NCI-H187 treated with DMSO at 0.1 percent for 48 hours (cell line): ENCODE measurements at regions not wholly inside any gene's neighbourhood (a gene's known extent, or its start where the extent isn't known, plus 50 kb on each side); places are given as distances from the start of the nearest gene placed in this dataset.
A peak's percentile ranks its signal among the peaks of the same experiment; 100 is the strongest.

ENCODE experiments used
- DNase-seq: peaks from one replicate; lab custom pipeline; 2025; lab: John Stamatoyannopoulos, UW

DNA sequence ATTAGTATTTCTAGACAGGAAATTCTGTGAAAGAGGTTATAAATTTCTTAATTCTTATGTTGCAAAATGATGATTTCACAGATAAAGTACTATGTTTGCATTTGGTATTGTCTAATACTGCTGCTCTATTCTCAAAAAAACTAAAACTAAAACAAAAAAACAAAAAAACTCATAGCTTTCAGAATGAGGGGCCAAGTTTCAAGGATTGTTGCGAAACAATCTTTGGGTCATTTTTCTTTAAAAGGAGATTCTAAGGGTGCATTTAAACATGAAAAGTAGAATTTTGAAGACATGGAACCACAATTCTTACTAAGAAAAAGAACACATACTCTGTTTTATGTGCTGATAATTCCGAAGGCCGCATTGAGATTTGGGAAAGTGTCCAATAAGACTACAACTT, 645.1 kb downstream of the ADGRL2 start:
- DNase-seq = no peak

DNA sequence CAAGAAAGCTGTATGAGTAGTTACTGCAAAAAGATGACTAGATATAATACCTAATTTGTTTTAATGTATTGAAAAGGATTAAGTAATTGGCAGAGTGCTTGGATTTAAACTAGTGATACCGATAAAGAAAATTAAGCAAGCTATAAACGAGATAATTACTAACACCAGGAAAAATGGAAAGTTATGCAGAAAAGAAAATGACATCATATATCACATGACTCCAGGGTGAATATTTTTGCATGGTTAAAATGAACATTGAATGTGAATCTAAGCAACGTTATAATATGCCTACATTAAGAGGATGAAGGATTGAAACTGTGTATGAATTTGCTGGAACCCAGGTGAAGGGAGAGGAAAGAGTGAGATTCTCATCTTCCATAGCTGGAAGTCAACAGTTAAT, 644.4 kb downstream of the ADGRL2 start:
- no peak for DNase-seq

DNA sequence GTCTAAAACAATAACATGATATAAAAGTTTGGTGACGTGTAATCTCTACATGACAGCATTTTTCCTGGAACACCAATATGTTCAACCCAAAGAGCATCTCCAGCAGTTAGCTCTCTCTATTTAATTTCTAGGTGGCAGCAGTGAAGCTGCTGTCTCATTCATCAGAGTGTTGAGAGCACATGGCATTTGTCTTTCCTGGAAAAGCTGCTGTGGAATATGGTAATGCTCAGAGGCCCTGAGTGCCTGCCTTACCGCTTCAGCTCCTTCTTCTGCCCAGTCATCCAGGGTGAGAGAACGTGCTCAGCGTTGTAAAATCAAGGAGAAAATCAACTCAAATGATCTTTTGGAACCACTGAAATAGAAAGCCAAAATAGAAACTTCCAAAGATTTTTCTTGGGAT, 640.7 kb downstream of the ADGRL2 start:
- no peak for DNase-seq

DNA sequence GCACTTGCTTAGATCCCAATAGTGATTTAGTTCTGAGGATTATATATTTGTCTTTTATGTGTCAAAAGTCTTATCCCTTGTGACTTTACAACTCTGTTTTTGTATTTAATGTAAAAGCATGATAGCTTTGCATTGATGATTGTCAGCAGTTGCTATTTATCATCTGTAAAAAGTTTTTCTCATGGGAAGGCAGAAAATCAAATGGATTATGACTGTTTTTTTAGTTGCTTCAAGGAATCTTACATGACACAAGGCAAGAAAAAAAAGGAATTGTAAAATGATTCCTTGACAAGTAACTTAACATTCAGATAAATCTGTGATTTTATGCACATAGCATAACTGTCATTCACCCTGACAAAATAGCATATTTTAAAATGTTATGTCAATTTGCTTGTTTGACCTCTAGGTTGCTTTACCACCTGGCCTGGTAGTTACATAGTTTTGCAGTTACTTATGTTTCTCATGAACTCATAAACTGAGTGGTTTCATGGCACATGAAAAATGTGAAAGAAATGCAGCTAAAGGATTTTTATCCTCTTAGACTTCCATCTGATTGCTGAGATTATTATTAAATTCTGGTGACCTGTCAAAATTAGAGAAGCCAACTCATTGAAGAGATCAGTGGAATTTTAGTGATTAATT, 622.6 kb downstream of the ADGRL2 start:
- DNase-seq = no peak

DNA sequence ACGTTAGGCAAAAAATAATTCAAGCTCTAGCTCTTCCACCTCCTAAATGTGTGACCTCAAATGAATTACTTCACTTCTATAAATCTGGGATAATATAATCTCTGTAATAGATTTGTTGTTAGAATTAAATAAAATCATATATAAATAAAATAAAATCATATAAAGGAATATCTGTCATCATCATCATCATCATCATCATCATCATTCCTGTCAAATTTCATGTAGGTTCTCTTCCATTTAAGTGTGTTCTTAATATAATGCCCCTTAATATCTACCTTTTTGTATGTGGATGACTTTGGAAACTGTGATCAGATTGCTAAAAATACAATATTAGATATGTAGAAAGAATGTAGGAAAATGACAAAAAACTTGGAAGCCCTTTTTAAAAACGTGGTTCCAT, 621.0 kb downstream of the ADGRL2 start:
- no peak for DNase-seq

DNA sequence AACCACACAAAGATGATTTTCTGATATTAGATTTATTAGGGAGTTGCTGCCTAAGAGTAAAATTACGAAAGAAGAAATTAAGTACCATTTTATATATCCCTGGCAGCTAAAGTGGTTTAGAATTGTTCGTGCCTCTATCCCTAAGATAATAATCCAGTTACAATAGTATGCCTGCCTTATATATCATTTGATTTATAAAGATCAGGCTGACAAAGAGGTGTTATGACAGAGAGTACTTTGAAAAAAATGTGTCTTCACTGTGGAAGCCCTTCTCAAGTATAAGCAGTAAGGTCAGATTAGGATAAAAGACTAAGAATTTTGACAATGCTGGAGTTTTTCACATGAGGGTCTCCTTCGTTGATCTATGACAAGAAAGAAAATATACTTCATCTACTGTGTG, 619.9 kb downstream of the ADGRL2 start:
- no peak for DNase-seq

DNA sequence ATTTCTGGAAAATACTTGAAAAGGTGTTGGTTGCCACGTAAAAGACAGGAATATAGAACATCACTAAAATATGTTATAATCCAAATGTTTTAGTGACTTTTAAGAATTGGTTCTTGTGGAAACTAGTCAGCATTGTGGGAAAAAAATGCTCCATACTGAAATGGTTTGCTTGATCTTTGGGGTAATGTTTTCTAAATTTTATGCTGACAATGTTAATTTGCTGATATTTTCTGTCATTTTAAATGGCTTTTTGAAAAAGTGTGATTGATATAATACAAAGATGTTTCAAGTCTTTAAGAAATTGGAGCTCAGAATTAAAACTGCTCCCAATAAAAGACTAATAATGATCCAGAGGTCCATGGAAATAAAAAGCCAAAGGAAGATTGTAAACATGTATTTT, 610.9 kb downstream of the ADGRL2 start:
- no peak for DNase-seq

DNA sequence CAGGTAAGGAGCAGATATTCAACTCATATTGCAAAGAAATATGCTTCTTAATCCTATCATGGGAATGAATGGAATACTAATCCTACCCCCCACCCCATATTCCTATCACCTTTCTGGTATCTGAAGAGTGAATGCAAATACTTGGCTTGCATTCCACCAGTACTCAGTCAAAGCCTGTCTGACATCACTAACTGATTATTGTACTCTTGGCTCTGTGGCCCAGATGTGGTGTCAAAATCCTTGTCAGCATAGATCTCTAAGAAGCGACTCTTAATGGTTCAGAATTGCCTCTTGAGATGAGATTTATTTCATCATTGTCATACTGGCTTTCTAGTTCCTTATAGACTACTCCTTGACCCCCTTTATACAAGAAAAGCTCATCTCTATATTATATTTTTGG, 604.6 kb downstream of the ADGRL2 start:
- DNase-seq = no peak

DNA sequence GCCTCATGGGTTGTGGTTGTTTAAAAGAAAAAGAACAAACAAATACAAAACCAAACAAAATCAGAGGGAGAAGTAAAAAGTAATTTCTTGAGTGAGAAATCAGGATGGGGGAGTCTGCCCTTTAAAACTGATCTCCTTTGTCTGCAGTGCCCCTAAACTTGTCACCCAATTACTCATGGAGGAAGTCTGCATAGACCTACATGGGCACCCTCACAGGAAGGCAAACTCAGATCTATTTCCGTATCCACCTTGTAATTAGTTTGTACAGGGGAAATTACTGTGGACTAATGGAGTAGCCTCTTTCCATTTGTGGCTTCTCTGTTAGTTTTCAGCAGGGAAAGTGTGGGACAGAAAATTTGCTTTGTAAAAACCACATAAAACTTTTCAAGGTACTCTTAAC, 600.4 kb downstream of the ADGRL2 start:
- no peak for DNase-seq

DNA sequence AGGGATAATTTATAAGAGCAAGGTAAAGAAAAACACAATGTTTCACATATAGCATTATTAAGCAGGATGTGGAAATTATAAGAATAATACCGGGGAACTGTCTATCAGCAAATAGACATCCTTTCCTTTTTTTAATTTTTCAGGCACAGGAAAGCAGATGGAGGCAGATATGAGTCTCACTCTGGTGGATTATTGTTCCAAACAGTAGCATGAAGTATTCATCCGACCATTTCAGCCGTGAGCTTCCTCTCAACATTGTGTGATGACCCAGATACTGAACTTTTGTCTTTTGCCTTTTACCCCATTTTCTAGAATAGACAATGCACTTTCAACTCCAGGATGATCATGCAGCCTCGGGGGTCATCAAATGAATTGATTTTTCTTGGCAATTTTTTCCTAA, 599.8 kb downstream of the ADGRL2 start:
- no peak for DNase-seq

DNA sequence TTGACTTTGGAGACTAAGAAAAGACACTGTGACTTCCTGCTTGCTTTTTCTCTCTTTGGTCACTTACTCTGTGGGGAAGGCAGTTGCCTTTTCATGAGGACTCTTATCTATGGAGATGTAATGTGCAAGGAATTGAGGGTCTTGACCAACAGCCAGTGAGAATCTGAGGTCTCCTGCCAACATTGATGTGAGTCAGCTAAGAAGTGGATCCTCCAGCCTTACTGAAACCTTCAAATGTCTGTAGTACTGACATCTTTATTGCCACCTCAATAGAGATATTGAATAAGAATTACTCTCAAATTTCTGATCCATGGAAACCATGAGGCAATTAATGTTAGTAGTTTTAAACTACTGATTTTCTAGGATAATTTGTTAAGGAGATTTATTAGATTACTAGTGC, 598.4 kb downstream of the ADGRL2 start:
- no peak for DNase-seq

DNA sequence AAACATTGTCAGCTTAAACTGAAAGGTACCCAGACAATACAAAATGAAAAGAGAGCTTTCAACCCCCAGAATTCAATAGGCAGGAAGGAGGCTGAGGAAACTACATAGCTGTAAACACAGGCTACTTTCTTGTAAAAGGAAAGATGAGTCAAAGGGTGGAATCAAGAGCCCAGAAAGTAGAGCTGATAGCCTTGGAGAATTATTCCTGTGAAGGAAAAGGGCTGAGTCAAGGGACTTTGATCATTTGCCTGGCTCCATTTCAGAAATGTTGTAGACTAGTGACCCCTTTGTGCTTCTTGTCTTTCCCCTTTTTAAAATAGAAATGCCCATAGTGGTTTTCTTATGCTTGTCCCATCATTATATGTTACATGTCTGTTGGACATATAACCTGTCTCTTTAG, 597.6 kb downstream of the ADGRL2 start:
- DNase-seq = no peak

DNA sequence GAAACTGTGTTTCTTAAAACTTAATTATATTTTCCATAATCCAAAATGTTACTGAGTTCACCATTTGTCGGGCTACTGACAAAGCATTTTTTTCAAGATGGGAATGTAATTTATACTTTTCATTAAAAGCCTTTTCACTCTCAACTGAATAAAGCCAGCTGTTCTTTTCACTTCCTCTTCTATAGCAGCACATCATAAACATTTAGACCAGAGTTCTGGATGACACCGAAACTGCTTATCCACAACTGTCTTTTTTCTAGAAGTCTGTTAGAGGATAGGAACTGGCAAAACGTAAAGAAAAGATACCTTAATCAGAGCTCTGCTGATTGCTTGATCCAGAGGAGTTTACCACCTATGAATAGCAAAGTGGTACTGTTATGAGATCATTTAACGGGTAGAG, 594.7 kb downstream of the ADGRL2 start:
- DNase-seq = no peak

DNA sequence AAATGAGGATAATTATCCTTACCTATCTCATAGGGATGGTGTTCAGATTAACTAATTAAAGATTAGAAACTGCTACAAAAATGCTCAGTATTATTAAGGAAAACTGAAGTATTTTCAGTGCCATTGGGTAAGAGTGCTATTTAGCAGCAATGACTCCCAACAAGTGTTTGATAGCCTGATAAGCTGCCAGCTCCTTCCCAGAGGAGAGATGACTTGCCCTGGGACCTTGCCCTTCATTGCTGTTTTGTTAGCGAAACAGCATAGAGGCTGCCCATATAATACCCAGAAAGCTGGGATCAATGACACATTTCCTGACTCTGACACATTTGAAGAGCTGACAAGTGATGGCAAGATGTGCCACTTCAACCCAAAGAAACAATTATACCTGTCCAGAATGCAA, 592.2 kb downstream of the ADGRL2 start:
- no peak for DNase-seq

DNA sequence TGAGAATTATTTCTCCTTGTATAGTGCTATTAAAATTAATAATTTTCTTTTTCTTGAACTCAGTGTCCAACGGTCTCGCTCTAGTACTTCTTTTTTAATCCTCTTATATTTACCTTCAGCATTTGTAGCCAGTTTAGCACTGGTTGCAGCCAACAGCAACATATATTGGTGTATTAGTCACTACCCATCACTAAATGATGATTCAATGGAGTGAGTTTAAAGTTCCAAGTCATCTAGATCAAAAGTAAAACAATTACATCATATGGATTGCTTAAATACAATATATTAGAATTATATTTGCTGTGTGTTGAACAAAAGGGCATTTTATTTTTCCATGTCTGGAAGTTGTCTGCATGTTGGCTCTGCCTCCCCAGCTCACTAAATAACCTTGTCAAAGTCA, 591.8 kb downstream of the ADGRL2 start:
- DNase-seq = no peak

DNA sequence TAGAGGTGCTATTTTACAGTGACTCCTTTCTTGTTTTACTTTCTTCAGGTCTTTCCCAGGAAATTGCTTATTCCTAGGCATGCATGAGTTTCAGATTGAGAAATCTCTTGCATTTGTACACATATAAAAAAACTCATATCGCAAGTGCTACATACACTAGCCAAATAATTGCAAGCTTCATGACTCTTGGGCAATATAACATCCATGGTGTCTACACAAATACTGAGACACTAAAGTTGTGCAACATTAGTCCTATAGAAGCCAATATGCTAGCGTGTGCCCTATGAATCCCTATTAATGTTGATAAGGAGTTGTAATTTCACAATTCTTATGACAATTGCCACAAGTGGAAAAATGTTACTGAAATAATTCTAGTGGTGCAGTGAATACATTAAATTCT, 591.0 kb downstream of the ADGRL2 start:
- no peak for DNase-seq

DNA sequence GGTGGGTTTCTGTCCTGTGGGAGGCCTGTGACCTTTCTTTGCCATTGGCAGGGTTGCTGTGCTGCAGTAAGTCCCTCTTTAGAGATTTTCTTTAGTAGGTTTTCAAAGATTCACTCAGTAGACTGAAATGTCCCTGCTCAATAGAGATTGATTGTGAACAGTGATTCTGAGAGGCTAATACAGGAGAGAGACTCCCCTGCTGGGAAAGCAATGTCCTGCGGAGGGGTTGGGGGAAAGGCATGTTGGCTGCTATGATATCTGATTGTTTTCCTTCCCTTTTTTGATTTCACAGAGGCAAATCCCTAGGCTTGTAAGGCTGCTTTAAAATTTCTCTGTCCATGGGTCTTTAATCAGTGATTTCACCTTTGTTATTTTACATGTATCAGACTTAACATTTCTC, 589.9 kb downstream of the ADGRL2 start:
- no peak for DNase-seq

DNA sequence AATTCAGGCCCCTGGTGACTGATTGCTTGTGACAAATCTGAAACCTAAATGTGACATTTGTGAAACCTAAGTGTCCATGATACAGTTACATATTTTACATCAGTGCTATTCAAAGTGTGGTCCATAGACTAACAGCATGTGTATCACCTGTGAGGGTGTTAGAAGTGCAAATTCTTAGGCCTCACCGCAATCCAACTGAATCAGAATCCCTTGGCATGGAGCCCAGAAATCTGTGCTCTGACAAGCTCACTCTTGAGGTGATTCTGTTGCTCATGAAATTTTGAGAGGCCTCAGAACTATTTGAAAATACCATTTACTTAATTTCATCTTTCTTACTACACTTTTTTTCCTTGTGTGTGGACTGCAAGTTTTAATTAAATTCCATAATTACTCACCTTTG, 587.9 kb downstream of the ADGRL2 start:
- DNase-seq = peak; percentile 27

DNA sequence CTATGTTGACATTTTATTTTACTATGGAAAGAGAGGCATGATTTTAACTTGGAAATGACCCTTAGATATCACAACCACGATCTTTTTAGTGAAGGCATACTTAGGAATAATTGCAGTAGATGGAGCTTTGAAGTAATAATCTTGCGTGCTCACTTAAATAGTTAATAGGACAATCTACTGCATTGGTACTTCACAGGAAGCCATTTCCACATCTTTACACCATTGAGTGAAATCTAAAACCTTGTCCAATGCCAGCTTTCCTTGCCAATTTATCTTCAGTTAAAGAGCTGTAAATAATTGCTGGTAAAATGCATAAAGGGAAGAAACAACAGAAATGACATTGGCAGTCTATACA, 586.3 kb downstream of the ADGRL2 start:
- DNase-seq = peak; percentile 11

DNA sequence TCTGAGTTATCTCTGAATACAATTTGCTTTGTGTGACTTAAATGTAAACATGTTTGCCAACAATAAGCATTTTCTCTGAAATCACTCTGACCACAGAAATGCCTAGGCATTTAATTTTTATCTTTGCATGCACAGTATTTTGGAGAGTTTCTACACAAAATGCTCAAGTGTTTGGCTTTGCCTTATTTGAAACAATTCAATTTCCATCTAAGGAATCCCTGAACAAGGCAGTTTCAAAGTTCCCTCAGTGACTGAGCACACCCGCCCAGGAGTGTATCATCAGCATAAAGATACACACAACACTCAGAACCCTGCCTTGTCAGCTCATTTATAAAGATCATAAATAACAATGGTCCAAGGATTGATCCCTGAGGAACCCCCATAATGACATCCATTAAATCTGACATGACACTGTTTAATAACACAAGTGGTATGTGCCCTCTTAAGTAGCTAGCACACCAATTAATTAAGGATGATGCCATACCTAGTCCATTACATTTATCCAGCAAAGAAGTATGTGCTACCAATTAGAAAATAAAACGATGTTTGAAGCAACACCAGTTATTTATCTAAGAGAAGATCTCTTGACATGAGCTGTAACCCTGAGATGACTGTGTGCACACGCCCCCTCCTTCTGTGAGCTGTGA, 585.8 kb downstream of the ADGRL2 start:
- DNase-seq = no peak

DNA sequence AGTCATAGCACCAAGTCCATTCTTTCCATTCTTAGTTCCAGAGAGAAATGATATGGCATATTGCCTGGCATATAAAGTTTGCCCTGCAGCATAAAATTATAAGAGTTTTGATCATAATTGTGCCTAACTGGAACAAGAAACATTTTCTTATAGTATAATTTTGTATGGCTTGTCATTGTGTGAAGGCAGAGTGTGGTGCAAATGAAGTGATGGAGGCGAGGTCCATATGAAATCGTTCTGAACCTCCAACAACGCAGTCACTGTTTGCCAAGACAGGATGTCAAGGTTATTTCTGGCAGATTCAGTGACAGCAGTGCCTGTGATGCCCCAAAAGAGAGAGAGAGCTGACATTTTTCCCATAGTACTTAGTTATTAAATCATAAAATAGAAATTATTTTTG, 584.0 kb downstream of the ADGRL2 start:
- DNase-seq = no peak

DNA sequence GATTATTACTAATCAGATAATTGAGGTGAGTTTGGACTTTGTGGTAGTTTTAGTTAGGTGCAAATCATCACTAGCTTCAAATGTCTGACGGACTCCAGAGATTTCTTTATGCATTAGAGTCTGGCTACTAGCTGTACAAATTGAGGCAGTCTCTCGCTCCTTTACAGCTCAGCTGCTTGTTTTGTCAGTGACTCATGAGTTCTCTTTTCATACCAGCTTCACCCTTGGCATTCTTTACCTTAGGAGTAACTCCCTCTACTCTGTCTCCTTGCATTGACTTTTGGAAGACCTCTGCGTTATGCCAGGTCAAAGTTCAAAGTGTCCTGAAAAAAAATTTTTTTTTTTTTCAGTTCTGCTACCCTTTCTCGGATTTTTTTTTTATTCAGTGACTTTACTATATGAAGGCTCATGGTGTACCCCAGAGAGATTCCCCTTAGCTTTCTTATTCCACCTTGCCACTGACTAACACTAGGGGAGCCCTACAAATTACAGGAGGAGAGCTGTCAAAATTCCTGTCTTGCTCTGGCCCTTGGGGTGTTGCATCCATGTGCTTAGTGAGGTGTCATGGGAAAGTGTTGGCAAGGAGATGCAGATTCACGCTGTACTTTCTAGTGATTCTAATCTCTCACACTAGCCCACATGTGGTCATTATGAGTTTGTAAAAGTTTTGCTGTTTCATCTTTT, 576.6 kb downstream of the ADGRL2 start:
- DNase-seq = no peak

DNA sequence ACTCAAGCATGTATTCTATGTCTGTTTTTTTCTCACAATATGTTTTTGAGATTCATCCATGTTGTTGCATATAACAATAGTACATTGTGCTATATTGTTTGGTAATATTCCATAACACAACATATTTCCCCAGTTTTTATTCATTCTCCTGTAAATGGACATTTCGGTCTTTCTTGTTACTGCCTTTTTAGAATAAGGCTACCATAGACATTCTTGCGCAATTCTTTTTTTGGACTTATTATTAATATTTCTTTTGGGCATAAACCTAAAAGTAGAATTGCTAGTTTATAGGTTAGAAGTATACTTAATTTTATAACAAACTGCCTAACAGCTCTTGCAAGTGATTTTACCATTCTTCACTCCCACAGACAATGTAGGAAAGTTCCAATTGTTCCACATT, 573.0 kb downstream of the ADGRL2 start:
- no peak for DNase-seq
